ENCODE measurements at regions not wholly inside any gene's neighbourhood (a gene's known extent, or its start where the extent isn't known, plus 50 kb on each side); places are given as distances from the start of the nearest gene placed in this dataset.

DNA sequence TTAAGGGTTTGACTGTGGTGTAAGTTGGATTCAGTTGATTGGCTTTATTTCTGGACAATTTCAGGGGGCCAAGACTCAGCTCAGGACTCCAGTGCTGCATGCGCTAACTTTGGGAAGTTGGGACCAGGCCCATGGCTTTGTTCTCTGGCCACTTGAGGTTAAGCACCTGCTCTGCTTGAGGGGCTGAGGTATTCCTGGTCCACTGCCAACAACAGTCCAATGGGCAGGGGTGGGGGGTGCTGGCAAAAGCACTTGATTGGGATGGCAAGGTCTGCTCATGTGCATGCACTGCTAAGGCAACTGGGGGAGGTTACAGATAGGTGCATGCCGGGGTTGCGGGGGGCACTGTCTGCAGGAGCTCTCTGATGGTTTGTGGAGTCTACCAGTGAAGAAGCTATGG is 52.6 kb upstream of the ASB17 start:
- DNase-seq, result no peak

DNA sequence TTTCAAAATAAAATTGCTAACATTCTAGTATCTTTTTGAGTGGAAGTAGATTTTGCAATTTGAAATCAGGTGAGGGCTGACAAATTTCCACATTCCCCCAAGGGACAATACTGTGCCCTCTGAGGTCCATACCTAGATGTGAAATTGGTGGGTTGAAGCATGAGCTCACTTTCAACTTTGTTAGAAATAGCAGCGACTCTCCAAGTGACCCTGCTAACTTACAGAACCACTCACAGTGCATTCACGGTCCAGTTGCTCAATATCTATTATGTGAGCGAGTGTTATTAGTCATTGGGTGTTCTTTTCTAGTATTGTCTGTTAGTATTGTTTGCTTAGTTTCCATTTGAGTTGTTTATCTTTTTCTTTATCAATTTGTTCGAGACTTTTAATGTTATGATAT is 53.6 kb upstream of the ASB17 start:
- DNase-seq, result no peak

DNA sequence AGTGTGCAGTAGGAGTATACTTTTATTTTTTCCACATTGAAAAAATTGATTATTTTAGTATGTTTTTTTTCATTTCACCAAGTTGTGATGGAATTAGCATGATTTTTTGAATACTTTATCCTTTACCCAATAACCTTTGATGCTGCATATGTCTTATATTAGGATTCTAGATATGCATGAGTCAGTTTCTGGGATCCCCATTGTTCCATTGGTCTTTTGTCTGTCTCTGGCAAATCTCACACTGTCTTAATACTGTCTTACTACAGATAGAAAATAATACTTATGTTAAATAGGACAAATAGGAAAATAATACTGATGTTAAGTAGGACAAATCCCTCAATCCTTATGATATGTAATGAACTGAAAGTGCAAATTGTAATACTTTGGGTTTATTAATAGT is 54.3 kb upstream of the ASB17 start:
- no peak for DNase-seq

DNA sequence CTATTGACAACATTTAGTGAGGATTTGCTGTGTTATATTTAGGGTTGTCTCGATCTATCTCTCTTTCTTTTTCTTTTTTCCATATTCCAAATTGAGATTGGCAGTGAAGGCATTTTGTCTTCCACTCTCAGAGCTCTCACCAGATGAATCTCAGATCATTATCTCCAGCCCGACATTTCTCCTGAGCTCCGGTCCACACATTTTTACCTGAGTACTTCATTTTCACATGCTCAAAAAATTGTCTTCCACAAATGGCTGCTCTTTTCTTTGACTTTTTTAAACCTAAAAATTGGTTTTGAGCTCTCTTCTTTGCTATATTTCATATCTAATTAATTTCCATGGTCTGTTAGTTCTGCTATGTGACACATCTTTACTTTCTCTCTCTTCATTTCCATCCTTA is 56.9 kb upstream of the ASB17 start:
- no peak for DNase-seq

DNA sequence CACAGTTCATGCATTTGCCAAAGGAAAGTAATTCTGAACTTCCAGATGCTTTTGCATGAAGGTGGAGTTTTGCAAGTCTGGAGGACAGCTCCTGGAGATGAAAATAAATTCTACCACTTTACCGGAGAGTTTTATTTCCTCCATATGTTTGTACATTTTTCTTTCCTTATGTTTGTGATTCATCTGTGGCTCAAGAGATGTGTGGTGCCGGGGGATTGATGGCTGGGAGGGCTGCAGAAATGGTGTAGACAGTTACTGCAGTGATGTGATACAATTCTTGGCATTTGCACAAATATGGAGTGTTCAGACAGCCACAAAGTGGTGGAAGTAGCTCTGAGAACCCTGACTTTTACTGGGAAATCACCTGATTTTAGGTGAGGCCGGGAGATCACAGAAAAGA is 58.5 kb upstream of the ASB17 start:
- no peak for DNase-seq

DNA sequence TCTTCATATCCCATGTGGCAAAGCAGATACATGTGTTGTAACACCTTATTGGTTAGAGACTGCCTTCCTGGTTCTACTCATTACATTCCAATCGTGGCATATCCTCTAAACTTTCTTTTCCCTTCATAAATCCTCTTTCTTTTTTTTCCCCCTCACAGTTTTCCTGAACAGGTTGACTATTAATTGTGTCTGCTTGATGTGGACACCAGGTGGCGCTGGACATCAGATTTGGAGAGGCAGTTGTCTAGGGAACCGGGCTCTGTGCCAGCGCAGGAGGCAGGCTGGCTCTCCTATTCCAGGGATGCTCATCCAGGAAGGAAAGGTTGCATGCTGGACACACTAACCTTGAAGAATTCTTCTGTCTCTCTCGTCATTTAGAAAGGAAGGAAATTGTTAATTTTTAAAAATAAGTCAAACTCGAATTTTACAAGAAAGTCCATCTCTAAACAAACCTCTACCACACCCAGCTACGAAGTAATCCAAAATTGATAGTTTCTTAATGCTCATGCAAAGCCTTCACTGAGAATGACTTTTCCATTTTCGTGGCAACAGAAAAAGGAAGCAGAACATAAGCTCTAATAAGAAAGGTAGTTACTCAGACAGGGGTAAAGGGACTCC is 59.4 kb upstream of the ASB17 start:
- DNase-seq, result peak; percentile 75

DNA sequence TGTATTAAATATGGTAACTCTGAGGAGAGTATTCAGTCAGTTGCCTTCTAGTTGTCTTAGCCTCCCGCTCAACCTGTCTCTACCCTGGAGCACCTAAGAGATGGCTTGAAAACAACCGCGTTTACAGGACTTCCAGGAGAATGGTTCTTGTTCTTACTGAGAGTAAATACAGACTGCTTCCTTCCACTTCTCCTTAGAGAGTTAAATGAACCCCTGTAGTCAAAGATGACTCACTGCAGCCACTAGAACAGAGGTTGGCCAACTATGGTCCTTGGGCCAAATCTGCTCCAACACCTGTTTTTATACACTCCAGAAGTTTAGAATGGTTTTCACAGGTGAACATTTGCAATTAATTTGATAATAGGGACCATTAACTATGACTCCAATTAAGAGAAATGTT is 60.1 kb upstream of the ASB17 start:
- DNase-seq, result no peak

DNA sequence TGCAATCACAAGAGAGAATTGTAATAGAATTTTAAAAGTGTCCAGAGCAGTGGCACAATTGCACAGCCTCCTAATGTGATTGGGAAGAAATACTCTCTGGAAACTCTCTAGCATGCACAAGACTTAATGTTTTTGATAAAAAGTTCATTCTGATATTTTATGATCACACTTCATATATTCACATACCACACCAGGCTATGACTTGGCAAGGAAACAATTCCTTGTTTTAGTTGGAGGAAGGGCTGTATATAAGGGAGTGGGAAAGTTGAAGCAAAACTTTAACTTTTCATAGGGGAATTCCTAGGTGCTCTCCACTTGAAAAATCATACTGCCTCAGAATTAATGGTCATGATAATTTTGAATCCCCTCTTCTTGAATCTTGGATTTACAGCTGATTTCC is 61.5 kb upstream of the ASB17 start:
- no peak for DNase-seq

DNA sequence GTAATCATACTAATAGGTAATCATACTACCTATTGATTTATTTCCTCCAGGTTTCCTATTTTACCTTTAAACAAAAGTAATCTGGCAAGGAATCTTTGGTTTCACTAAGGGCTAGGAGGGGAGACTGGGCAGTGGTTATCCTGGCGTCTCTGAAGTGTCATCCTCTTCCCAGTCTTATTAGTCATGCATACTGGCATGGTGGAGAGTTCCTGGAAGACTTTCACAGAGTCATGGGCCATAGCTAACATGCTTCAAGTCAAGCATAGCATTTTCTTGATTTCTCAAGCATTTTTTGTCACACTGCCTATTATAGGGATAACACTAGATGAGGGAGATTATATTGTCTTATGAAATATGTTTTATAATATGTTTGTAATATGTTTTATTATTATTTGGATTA is 64.0 kb upstream of the ASB17 start:
- DNase-seq, result no peak

DNA sequence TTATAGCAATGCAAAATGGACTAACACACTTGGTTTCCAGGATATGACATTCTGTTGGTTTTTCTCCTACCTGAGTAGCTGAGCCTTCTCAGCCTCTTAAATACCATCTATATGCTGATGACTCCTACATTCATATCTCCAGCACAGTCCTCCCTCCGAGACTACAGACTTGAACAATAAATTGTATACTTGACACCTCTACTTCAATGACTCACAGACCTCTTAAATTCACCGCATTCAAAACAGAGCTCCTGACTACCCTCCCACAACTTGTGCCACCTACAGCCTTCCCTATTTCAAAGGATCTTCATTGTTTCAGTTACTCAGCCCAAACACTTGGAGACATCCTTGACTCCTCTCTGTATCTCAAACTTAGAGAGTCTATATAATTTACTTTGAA is 66.8 kb upstream of the ASB17 start:
- no peak for DNase-seq

DNA sequence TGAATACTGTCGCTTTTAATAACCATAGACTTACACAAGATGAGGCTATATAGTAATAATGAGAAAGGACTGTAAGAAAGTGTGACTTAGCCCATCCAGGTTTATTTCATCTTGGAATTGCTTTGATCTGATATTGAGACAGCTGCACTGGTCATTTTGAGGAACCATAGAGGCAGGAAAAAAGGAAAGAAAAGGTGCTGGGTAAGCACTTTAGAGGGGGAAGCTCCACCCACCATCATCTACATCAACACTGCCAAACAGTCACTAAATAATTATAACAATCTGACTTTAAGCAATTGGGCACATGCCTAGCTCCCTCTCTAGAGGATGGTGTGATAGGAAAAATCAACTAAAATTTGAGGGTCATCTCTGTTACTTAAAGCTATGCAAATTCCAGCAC is 70.6 kb upstream of the ST6GALNAC3 start:
- DNase-seq, result no peak

DNA sequence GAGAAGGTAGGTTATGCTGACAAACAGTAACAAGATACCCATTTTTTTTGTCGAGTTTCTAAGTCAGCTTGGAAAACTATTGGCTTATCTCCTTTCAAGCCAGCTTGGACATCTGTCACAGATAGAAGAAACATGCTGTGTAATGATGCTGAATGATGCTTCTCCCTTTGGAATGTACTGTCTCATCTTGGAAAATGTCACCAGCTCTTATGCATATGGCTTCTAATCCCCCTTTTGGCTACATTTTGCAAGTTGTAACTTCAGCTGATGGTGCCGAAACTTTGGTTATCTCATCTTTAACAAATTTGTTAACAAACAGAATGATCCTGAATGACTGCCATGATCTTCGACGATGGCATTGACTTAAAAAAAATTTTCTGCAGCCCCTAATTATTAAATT is 68.8 kb upstream of the ST6GALNAC3 start:
- DNase-seq, result no peak

DNA sequence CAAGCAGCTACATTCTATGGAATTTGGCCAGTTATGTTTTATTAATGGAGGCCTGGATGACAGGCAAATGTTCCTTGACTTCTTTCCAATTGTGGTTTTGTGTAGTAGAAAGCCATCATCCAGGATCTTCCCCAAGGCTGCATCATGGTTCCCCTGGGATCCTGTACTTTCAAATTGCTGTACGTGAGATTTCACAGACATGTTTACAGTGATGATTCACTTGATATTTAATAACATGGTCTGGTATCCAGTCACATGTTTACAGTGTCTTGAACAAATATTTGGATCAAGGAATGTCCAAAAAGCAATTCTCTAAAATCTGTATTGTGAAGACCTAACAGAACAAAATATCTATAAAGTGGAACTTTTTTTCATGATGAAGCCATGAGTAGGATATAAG is 68.3 kb upstream of the ST6GALNAC3 start:
- DNase-seq, result no peak

DNA sequence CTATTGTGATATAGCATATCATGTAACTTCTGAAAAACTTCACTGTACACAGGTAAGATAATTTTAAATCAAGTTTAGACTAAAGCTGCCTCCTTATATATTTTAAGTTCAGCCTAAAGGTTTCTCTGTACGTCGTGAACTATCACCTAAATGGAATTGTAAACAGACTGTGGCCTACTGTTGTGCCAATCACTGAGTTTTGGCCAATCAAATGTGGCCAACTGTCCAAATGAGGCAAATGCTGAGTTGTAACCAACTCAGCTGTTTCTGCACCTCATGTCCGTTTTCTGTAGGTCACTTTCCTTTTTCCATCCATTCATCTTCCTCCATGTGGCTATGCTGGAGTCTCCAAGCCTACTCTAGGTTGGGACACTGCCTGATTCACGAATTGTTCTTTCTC is 63.7 kb upstream of the ST6GALNAC3 start:
- no peak for DNase-seq

DNA sequence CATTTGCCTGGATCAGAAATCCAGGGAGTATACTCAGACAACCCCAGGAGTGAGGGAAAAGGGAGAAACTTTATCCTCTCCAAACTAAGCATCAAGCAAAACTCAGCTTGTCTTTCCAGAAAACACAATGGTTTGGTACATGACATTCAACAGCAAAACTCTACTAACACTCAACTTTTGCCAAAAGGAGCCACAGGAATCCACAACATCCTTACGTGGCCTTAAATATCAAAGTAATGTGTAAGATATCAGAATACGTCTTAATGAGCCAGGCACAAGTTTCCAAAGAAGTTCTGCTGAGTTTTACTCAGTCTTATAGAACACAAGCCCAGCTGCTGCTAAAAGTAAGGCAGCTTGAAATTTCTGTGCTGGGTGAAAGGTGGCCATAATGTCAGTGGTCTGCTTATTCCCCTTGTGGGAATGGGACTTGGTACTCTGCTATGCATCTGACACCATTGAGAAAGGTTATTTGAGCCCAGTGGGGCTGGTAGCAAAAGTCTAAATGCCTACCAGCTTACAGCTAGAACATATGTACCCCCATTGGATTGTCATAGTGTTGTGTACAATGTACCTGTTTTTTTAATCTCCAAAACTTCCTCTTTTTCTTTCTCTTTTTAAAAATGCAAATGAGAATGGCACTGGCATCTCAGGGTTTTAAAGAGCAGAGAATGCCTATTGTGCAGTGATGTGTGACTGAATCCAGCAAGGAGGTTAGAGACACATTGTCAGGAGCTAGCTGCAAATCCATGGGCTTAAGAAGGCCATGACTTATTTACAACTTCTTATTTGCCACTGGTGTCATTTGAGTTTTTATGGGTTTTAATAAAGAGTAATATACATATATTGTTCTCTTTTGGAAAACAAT is 62.0 kb upstream of the ST6GALNAC3 start:
- no peak for DNase-seq

DNA sequence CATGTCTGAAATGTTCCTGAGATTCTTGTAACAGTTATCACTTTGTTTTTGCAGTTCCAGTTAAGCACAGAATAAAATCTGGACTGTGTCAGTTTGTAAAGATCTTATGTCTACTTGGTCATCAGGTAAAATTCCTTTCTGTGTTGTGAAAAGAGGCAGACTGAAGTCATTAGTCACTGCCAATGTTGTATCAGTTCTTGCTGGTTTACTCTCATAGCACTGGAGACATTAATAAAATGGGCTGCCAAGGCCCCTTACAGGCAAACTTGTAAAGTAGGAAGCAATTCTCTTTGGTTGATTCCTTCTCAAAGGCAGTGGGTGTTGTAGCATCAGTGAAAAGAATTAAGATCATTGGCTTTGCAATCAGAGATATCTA is 61.4 kb upstream of the ST6GALNAC3 start:
- DNase-seq, result no peak

DNA sequence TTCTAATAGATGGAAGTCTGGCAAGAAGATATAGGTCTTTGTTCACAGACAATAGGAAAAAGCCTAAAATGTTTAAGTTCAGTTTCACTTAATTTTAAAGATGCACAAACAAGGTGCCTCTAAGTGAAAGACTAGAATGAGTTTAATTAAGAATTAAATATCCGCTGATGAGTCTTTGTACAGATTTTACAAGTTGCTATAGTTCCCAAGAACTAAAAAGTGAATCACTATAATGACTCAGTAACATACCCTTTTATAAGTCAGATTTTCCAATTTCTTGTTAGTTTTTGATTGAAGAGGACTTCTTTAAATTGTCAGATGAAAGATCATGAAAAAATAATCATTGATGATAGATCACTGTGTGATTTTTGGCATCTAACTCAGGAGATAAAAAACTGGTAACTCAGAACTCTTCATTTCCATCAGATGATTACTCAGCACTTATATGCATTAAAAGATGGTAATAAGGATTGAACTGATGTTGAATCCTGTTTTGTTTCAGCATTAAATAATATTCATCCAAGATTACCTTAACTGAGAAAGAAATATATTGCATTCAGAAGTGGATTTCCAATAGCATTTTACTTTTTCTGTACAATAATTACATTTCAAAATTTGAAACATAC is 59.0 kb upstream of the ST6GALNAC3 start:
- no peak for DNase-seq

DNA sequence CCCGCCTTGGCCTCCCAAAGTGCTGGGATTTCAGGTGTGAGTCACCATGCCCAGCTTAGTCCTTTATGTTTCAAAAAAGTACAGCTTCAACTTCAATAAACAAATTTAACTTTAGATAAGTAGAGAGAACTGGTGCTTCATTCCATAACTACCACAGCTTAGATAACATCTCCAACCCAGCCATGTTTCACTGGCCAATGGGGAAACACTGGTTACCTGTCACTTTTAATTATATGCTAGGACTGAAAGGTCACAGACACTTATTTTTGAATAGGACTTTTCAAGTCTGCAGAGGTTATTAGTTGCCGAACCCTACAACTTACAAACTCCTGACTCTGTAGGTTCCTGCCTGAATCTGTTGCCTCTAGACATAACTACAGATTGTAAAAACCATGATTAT is 56.5 kb upstream of the ST6GALNAC3 start:
- DNase-seq, result no peak

DNA sequence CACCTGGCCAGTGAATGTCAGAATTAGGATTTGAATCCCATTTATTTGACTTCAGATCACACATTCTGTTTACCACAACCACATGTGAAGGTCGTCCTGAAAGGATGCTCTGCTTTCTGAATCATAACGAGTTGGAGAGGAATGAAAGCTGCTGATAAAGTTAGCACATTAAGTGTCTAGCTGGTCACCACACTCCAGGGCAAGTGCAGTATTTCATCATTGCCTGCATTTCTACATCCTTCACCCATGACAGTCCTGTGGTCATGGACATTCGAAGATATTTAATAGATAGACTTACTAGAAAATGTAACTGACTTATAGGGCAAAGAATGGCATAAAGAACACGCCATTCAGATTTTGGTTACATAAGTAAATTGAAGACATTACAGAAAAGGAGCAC is 52.7 kb upstream of the ST6GALNAC3 start:
- no peak for DNase-seq

DNA sequence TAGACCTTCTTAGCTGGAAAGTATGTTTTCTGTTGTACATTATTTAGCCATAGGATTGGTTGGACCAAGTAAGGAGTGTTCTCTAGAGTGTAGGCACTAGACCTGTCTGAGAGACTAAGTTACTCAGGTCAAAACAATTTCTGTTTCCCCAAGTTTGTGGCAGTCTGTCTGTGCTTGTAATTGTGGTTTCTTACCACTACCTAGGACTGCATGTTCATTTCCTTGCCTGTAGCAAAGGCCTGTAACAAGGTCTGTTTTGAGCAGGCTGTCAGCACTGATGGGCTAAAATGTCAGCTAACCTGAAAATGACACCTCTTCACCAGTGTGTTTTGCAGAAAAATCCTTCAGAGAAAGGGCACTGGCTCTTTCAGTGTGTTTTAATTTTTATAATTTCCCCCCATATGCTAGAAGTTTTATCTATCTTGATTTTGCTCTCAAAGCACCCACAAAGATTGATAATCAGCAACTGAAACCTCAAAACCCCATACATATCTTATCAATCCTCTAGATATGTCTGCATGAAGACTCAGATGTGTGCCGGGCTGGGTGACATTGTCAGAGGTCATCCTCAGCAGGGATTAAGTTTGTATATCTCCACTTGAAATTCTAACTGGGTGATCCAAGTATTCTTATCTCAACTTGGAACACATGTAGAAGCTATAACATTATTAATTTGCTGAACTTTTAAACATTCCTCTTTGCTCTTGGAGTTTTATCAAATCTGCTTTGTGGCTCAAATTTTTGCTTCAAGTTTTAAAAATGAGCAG is 50.7 kb upstream of the ST6GALNAC3 start:
- DNase-seq, result no peak

Data from NCI-H774 (cell line).